Smooth muscle cell (in vitro differentiated cells): ENCODE measurements at regions not wholly inside any gene's neighbourhood (a gene's known extent, or its start where the extent isn't known, plus 50 kb on each side); places are given as distances from the start of the nearest gene placed in this dataset.

Experiments used
- DNase-seq: peaks from one replicate; lab custom pipeline; 2025; ENCODE audit not compliant: unreplicated experiment; lab: John Stamatoyannopoulos, UW
- H2AFZ ChIP-seq: fragments of 200-600 bp; sonication (generic); 2 replicates; pipeline ENCODE4 v1.6.0; 2016; ENCODE audit warnings: antibody characterized with exemption, low read depth, mild to moderate bottlenecking
- H3F3A ChIP-seq: fragments of 200-600 bp; sonication (generic); 2 replicates; pipeline ENCODE4 v1.6.0; 2017; ENCODE audit warnings: antibody characterized with exemption, low read depth
- H3K27ac ChIP-seq: fragments of 200-600 bp; sonication (generic); 2 replicates; pipeline ENCODE4 v1.5.1; 2016; ENCODE audit warnings: low read depth, mild to moderate bottlenecking
- H3K27me3 ChIP-seq: fragments of 200-600 bp; sonication (generic); 2 replicates; pipeline ENCODE4 v1.6.1; 2016; ENCODE audit warnings: low read depth, mild to moderate bottlenecking
- H3K36me3 ChIP-seq: fragments of 200-600 bp; sonication (generic); 2 replicates; pipeline ENCODE4 v1.5.1; 2016; ENCODE audit warnings: low read depth
- H3K4me1 ChIP-seq: fragments of 200-600 bp; sonication (generic); 2 replicates; pipeline ENCODE4 v1.5.1; 2016; ENCODE audit warnings: low read depth
- H3K4me2 ChIP-seq: fragments of 200-600 bp; sonication (generic); 2 replicates; pipeline ENCODE4 v1.6.0; 2016; ENCODE audit warnings: mild to moderate bottlenecking
- H3K4me3 ChIP-seq: fragments of 200-600 bp; sonication (generic); 2 replicates; pipeline ENCODE4 v1.5.1; 2016; ENCODE audit warnings: mild to moderate bottlenecking
- H3K79me2 ChIP-seq: fragments of 200-600 bp; sonication (generic); 2 replicates; pipeline ENCODE4 v1.6.0; 2016; ENCODE audit warnings: low read depth, mild to moderate bottlenecking
- H3K9ac ChIP-seq: fragments of 200-600 bp; sonication (generic); 2 replicates; pipeline ENCODE4 v1.6.0; 2016; ENCODE audit warnings: low read depth
- H3K9me3 ChIP-seq: fragments of 200-600 bp; sonication (generic); replicated peaks from 2 replicates; pipeline ENCODE4 v1.5.1; 2016; ENCODE audit warnings: low read depth
- H4K20me1 ChIP-seq: fragments of 200-600 bp; sonication (generic); 2 replicates; pipeline ENCODE4 v1.6.0; 2016; ENCODE audit warnings: low read depth
- WGBS: methylation state at CpG from one replicate; pipeline ENCODE4 v1.1.7; 2016; ENCODE audit warnings: low lambda C conversion rate; 5-methylcytosine and 5-hydroxymethylcytosine counted together
- TF ChIP-seq, protein P1 (sequence below): fragments of 200-600 bp; sonication (generic); IDR thresholded peaks from 2 replicates; pipeline ENCODE4 v1.5.1; 2017; ENCODE audit warnings: borderline replicate concordance, mild to moderate bottlenecking, antibody characterized with exemption; ENCODE audit not compliant: insufficient read depth, poor library complexity, severe bottlenecking

DNA sequence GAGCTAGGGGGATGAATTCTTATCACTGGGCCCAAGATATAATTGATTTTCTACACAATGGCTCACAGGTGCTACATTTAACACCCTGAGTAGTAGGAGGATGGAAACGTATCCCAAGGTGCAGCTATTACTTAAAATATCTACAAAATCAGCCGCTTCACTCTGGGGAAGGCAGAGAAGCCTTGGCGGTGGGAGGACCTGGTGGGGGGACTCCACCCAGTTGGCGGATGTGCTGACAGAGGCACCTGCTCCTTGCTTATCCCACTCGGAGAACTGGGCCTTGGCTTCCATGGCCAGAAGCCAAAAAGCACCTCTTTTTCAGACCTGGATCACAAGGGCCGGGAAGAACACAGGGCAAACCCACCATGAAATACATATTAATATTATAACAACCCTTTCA lies 106.3 kb downstream of the OTX2 start:
- TF ChIP-seq, protein P1, sequence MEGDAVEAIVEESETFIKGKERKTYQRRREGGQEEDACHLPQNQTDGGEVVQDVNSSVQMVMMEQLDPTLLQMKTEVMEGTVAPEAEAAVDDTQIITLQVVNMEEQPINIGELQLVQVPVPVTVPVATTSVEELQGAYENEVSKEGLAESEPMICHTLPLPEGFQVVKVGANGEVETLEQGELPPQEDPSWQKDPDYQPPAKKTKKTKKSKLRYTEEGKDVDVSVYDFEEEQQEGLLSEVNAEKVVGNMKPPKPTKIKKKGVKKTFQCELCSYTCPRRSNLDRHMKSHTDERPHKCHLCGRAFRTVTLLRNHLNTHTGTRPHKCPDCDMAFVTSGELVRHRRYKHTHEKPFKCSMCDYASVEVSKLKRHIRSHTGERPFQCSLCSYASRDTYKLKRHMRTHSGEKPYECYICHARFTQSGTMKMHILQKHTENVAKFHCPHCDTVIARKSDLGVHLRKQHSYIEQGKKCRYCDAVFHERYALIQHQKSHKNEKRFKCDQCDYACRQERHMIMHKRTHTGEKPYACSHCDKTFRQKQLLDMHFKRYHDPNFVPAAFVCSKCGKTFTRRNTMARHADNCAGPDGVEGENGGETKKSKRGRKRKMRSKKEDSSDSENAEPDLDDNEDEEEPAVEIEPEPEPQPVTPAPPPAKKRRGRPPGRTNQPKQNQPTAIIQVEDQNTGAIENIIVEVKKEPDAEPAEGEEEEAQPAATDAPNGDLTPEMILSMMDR, result no peak
- H3F3A ChIP-seq, result no peaks in the 10 kb centered on the region
- H3K79me2 ChIP-seq, result no peaks in the 10 kb centered on the region
- no peaks in the 10 kb centered on the region for H3K4me1 ChIP-seq
- DNase-seq, result no peak
- H3K4me3 ChIP-seq, result no peak overlapping the region
- no peak overlapping the region for H2AFZ ChIP-seq
- no peak overlapping the region for H3K27ac ChIP-seq
- no peak overlapping the region for H3K9ac ChIP-seq
- H4K20me1 ChIP-seq, result no peaks in the 10 kb centered on the region
- peaks cover 22% of the 10 kb centered on the region for H3K27me3 ChIP-seq
- WGBS, result 47% methylated on average over 6 of the region's 6 CpGs
- no peaks in the 10 kb centered on the region for H3K36me3 ChIP-seq
- no peak overlapping the region for H3K4me2 ChIP-seq
- H3K9me3 ChIP-seq, result no peaks in the 10 kb centered on the region

DNA sequence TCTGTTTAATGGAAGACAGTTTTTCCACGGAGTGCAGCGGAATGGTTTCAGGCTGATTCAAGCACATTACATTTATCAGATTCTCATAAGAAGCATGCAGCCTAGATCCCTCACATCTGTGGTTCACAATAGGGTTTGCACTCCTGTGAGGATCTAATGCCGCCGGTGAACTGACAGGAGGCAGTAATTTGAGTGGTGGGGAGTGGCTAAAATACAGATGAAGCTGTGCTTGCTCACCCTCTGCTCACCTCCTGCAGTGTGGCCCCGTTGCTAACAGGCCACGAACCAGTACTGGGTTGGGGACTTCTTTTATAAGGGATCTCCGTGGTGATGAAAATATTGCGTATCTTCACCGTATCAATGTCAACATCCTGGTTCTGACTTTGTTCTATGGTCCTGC lies 107.8 kb downstream of the OTX2 start:
- WGBS, result 74% methylated on average over 9 of the region's 9 CpGs
- TF ChIP-seq, protein P1, result no peak
- Histone ChIP-seq H3K4me1 (no peaks in the 10 kb centered on the region), H3F3A (no peaks in the 10 kb centered on the region), H3K27ac (no peak overlapping the region), H3K4me3 (no peak overlapping the region), H3K27me3 (peaks cover 21% of the 10 kb centered on the region), H4K20me1 (no peaks in the 10 kb centered on the region), H2AFZ (no peak overlapping the region), H3K9me3 (no peaks in the 10 kb centered on the region), H3K79me2 (no peaks in the 10 kb centered on the region), H3K36me3 (no peaks in the 10 kb centered on the region), H3K4me2 (no peak overlapping the region), H3K9ac (no peak overlapping the region)
- DNase-seq, result no peak
